Panc1 (cell line): ENCODE measurements at regions not wholly inside any gene's neighbourhood (a gene's known extent, or its start where the extent isn't known, plus 50 kb on each side); places are given as distances from the start of the nearest gene placed in this dataset.
A peak's percentile ranks its signal among the peaks of the same experiment; 100 is the strongest.

Experiments used
- ATAC-seq: fragments of 200-7000 bp; cut with Tn5 transposase; 2 replicates; pipeline ENCODE4 v1.9.1; 2020; ENCODE audit warnings: mild to moderate bottlenecking, moderate library complexity
- BruUV-seq: library from RNA; stranded (reverse); fragments of 400-500 nt; replicated peaks from 2 replicates; lab custom pipeline; 2021; lab: Mats Ljungman, UMichigan
- CTCF ChIA-PET: fragments of 300-600 bp; sonication (Branson Sonifier 250); formaldehyde crosslinking; loops from one replicate; lab custom pipeline; 2022; ENCODE audit warnings: antibody characterized with exemption; lab: Charles Lee
- POLR2A ChIA-PET: fragments of 300-600 bp; sonication (Branson Sonifier 250); formaldehyde crosslinking; loops from one replicate; lab custom pipeline; 2022; ENCODE audit warnings: antibody characterized with exemption; lab: Charles Lee
- DNase-seq: peaks from one replicate; pipeline ENCODE4 v3.0.0-alpha.2; 2010; ENCODE audit warnings: low read depth, low spot score
- H3K27ac ChIP-seq: 2 replicates; pipeline ENCODE4 v1.5.1; 2011; ENCODE audit warnings: mild to moderate bottlenecking, low read length, inconsistent platforms
- H3K27me3 ChIP-seq: fragments of 200-500 bp; sonication (Bioruptor generic); 2 replicates; pipeline ENCODE4 v1.6.0; 2014; ENCODE audit warnings: low read length, inconsistent platforms; ENCODE audit not compliant: control insufficient read depth, insufficient read depth
- H3K36me3 ChIP-seq: fragments of 200-500 bp; sonication (Bioruptor generic); 2 replicates; pipeline ENCODE4 v1.5.1; 2014; ENCODE audit warnings: inconsistent platforms, mild to moderate bottlenecking, low read length, moderate library complexity; ENCODE audit not compliant: control insufficient read depth, insufficient read depth
- H3K4me1 ChIP-seq: 2 replicates; pipeline ENCODE4 v1.5.1; 2011; ENCODE audit warnings: inconsistent platforms, mild to moderate bottlenecking, low read length, moderate library complexity; ENCODE audit not compliant: control insufficient read depth, insufficient read depth
- H3K4me3 ChIP-seq, 2 experiments: 2 replicates each; pipeline ENCODE4 v1.5.1; 2011 to 2012; ENCODE audit warnings: low read depth in 2 of 2, low read length in 2 of 2, mild to moderate bottlenecking in 2 of 2, inconsistent platforms in 1 of 2, moderate library complexity in 1 of 2
- H3K9me3 ChIP-seq: fragments of 200-500 bp; sonication (Bioruptor generic); 2 replicates; pipeline ENCODE4 v1.5.1; 2014; ENCODE audit warnings: low read depth, mild to moderate bottlenecking, inconsistent platforms, low read length, moderate library complexity; ENCODE audit not compliant: control insufficient read depth, insufficient read depth
- CTCF ChIP-seq: fragments of 450-650 bp; IDR thresholded peaks from 2 replicates; pipeline ENCODE4 v1.5.1; 2017; ENCODE audit warnings: mild to moderate bottlenecking
- POLR2AphosphoS5 ChIP-seq: IDR thresholded peaks from 2 replicates; pipeline ENCODE4 v1.6.1; 2012; ENCODE audit warnings: mild to moderate bottlenecking, low read depth, low read length, moderate library complexity
- REST ChIP-seq, 2 experiments: IDR thresholded peaks; 2 replicates each; pipeline ENCODE4 v1.6.1; 2011 to 2012; ENCODE audit warnings: low read depth in 2 of 2, control low read depth in 1 of 2, low read length in 1 of 2, mild to moderate bottlenecking in 1 of 2, moderate library complexity in 1 of 2; ENCODE audit not compliant: insufficient read depth in 1 of 2
- SIN3A ChIP-seq: IDR thresholded peaks from 2 replicates; pipeline ENCODE4 v1.6.1; 2012; ENCODE audit warnings: low read depth, mild to moderate bottlenecking, low read length, moderate library complexity, borderline replicate concordance; ENCODE audit not compliant: insufficient read depth
- TCF7L2 ChIP-seq: IDR thresholded peaks from 2 replicates; pipeline ENCODE4 v1.6.1; 2011; ENCODE audit warnings: mild to moderate bottlenecking, low read depth, low read length, inconsistent platforms
- in situ Hi-C: cut with HindIII; loops from 2 replicates; pipeline ENCODE4 v1.10.0; 2016; ENCODE audit warnings: low sequenced_read_pairs, low pct_unique_long_range_greater_than_20kb
- intact Hi-C: fragments of 100-400 bp; cut with micrococcal nuclease; formaldehyde crosslinking; loops from one replicate; pipeline ENCODE4 v1.10.0; 2022; ENCODE audit not compliant: unreplicated experiment

- Histone ChIP-seq H3K4me3 (no peak overlapping the region), H3K36me3 (no peaks in the 10 kb centered on the region), H3K27me3 (peaks cover 8% of the 10 kb centered on the region; the same call in 1 of the 2 replicates), H3K27ac (no peak overlapping the region), H3K4me1 (no peaks in the 10 kb centered on the region), H3K9me3 (no peaks in the 10 kb centered on the region)
- TF ChIP-seq POLR2AphosphoS5 (no peak), SIN3A (no peak), CTCF (no peak), REST (IDR thresholded peaks at IDR 0.05; ENCODE audit: insufficient read depth in 1 of 2, low read depth in 2 of 2, low read length in 1 of 2) (no peak), TCF7L2 (no peak)
- intact Hi-C loops = no loop called here
- ChIA-PET POLR2A (interaction anchor here (0.6 kb wide), 1 partner anchor 169 kb away, joined by 9 read pairs; no protein-coding TSS in a partner anchor), CTCF (interaction anchor here (0.6 kb wide), 1 partner anchor 137 kb away, joined by 4 read pairs; no protein-coding TSS in a partner anchor)
- in situ Hi-C loops = no loop called here
- BruUV-seq = no TSS peak
- DNase-seq = no peak
- no peak for ATAC-seq
These were observed 179.3 kb downstream of the EMX2 start for GRCh38 chr10:117721873-117722272.

GRCh38 chr10:117723343-117723742 is 180.8 kb downstream of the EMX2 start:
- ChIA-PET POLR2A (interaction anchor here (0.6 kb wide), 1 partner anchor 225 kb away, joined by 5 read pairs; no protein-coding TSS in a partner anchor), CTCF (interaction anchor here (0.7 kb wide), 1 partner anchor 48 kb away, joined by 3 read pairs; no protein-coding TSS in a partner anchor)
- intact Hi-C loops = no loop called here
- no TSS peak for BruUV-seq
- Histone ChIP-seq H3K27me3 (peaks cover 8% of the 10 kb centered on the region; the same call in 1 of the 2 replicates), H3K4me1 (no peaks in the 10 kb centered on the region), H3K36me3 (no peaks in the 10 kb centered on the region), H3K27ac (no peak overlapping the region), H3K9me3 (no peaks in the 10 kb centered on the region), H3K4me3 (no peak overlapping the region)
- ATAC-seq (peak; percentile 30; the same call in 1 of the 2 replicates), DNase-seq (no peak)
- TF ChIP-seq CTCF (peak; percentile 29), SIN3A (no peak)
- in situ Hi-C loops = no loop called here
